H1 (cell line): ENCODE measurements at regions not wholly inside any gene's neighbourhood (a gene's known extent, or its start where the extent isn't known, plus 50 kb on each side); places are given as distances from the start of the nearest gene placed in this dataset.

Experiments used
- CHD2 ChIP-seq: IDR thresholded peaks from 2 replicates; pipeline ENCODE4 v1.6.1; 2012; ENCODE audit warnings: low read length, improper control_type of control experiment
- KDM1A ChIP-seq: fragments of 200-600, 300-600 bp; sonication (generic); IDR thresholded peaks from 2 replicates; pipeline ENCODE4 v1.7.1; 2016; ENCODE audit warnings: mild to moderate bottlenecking, low read length, borderline replicate concordance
- RFX5 ChIP-seq: IDR thresholded peaks from 2 replicates; pipeline ENCODE4 v1.6.1; 2011; ENCODE audit warnings: low read depth, low read length, improper control_type of control experiment, borderline replicate concordance
- SIRT6 ChIP-seq: IDR thresholded peaks from one replicate; pipeline ENCODE4 v1.7.1; 2012; ENCODE audit warnings: low read length, inconsistent platforms
- SIX5 ChIP-seq: IDR thresholded peaks from 2 replicates; pipeline ENCODE4 v1.6.1; 2011; ENCODE audit warnings: mild to moderate bottlenecking, low read depth, low read length
- SUZ12 ChIP-seq: fragments of 200-600 bp; sonication (generic); IDR thresholded peaks from 2 replicates; pipeline ENCODE4 v1.6.1; 2012; ENCODE audit warnings: mild to moderate bottlenecking, inconsistent platforms, low read length, moderate library complexity, mixed read lengths
- TF ChIP-seq, protein P1 (sequence below): IDR thresholded peaks from 2 replicates; pipeline ENCODE4 v1.6.1; 2011; ENCODE audit warnings: low read length, improper control_type of control experiment

DNA sequence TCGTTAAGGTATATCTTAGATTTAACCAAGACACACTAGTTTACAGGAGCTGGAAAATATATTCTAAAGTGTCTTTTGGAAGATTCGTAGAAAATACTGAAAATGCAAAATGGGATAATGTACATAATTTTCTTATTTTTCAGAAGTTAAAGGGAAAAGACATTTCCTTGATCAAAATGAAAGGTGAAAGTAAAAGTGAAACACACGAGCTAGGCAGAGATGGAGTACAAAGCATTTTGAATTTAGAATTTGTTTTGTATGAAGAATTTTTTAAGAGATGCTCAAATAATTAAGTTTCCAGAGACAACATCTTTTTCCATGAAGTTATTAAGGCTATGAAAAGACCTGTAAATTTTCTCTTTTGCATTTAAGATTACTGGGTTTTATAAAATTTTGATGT, 2192.6 kb upstream of the AGA start (continued):
- TF ChIP-seq, protein P1, sequence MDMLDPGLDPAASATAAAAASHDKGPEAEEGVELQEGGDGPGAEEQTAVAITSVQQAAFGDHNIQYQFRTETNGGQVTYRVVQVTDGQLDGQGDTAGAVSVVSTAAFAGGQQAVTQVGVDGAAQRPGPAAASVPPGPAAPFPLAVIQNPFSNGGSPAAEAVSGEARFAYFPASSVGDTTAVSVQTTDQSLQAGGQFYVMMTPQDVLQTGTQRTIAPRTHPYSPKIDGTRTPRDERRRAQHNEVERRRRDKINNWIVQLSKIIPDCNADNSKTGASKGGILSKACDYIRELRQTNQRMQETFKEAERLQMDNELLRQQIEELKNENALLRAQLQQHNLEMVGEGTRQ = no peak
- TF ChIP-seq CHD2 (no peak), KDM1A (no peak), SIRT6 (no peak), RFX5 (no peak), SIX5 (no peak), SUZ12 (no peak)
